ENCODE measurements at regions not wholly inside any gene's neighbourhood (a gene's known extent, or its start where the extent isn't known, plus 50 kb on each side); places are given as distances from the start of the nearest gene placed in this dataset.

DNA sequence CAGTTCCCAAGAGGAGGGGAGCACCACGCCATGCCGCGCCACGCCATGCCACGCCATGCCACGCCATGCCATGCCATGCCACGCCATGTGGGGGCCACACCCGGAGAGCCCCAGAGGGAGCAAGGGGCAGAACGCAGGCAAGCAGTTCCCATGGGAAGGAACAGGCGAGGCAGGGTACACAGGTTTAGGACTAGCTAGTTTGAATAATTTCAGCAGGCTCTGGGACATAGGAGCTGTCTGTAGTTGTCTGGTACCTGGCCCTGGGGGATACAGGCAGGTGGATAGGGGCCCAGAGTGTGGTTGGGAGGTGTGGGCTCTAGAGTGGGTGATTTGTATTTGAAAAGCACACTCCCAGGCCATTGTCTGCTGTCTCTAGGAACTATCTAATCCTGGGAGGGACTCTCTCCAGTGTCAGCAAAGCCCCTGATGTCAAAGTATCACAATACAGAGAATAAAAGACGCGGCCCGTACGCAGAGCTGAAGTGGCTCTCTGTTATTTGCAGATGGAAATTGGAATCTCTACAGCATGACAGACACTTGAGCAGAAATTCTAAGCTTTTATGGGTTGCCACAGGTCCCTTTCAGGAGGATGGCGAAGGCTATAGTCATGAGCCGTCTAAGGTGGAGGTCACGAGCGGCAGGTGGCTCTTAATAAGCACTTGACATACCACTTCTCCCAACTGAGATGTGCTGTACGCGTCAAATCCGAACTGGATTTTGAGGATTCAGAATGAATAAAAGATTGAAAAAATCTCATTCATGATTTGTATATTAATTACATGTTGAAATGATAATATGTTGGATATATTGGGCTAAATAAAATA, 220.8 kb upstream of the TNRC6C start:
- H3K79me2 ChIP-seq (ENCODE audit: insufficient read depth, low read length) = no peaks in the 10 kb centered on the region
- no TSS peak for BruUV-seq (replicated peaks)
- DNase-seq (ENCODE audit: low spot score) (no peak), ATAC-seq (no peak), FAIRE-seq (no peak)
- ChIA-PET CTCF (ENCODE audit: low intra/inter-chr PET ratio, low total read pairs) (no interaction called here), POLR2A (no interaction called here)
- no peak overlapping the region for H3K9ac ChIP-seq (ENCODE audit: insufficient read depth, low read depth, low read length)
- H3K4me2 ChIP-seq (ENCODE audit: low read depth, low read length) = no peak overlapping the region
- H2AFZ ChIP-seq (ENCODE audit: low read length) = no peak overlapping the region
- in situ Hi-C loops (cut with HindIII; ENCODE audit: extremely low pct_ligation_motif_present, low pct_unique_long_range_greater_than_20kb) (no loop called here), intact Hi-C loops (cut with micrococcal nuclease; ENCODE audit: unreplicated experiment) (no loop called here)
- no peak overlapping the region for H3K27ac ChIP-seq (ENCODE audit: extremely low read length, insufficient read depth, low read length)
- H3K4me1 ChIP-seq (ENCODE audit: insufficient read depth, low read length) = 0 out of 2 replicates have a peak, but pooled peaks cover 5% of the 10 kb centered on the region
- H3K36me3 ChIP-seq (replicated peaks in 1 of 2; ENCODE audit: control insufficient read depth in 1 of 2, insufficient read depth in 2 of 2, low read length in 2 of 2) = no peaks in the 10 kb centered on the region
- H3K27me3 ChIP-seq (ENCODE audit: control insufficient read depth in 1 of 2, insufficient read depth in 2 of 2, low read length in 2 of 2) = peaks cover 4 to 76% of the 10 kb centered on the region in 2 experiments
- WGBS (ENCODE audit: low lambda C conversion rate) = 50% methylated on average over 21 of the region's 21 CpGs
- H4K20me1 ChIP-seq (ENCODE audit: insufficient read depth, low read length) = no peaks in the 10 kb centered on the region
- no peak overlapping the region for H3K4me3 ChIP-seq (replicated peaks in 1 of 3; ENCODE audit: insufficient read depth in 1 of 3, low read depth in 2 of 3, low read length in 3 of 3)
- TF ChIP-seq, protein P1, sequence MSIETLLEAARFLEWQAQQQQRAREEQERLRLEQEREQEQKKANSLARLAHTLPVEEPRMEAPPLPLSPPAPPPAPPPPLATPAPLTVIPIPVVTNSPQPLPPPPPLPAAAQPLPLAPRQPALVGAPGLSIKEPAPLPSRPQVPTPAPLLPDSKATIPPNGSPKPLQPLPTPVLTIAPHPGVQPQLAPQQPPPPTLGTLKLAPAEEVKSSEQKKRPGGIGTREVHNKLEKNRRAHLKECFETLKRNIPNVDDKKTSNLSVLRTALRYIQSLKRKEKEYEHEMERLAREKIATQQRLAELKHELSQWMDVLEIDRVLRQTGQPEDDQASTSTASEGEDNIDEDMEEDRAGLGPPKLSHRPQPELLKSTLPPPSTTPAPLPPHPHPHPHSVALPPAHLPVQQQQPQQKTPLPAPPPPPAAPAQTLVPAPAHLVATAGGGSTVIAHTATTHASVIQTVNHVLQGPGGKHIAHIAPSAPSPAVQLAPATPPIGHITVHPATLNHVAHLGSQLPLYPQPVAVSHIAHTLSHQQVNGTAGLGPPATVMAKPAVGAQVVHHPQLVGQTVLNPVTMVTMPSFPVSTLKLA (IDR thresholded peaks at IDR 0.05) = no peak
- no peak for TF ChIP-seq ARNTL (CRISPR knock-in tag; IDR thresholded peaks at IDR 0.05)
- TF ChIP-seq, protein P2, sequence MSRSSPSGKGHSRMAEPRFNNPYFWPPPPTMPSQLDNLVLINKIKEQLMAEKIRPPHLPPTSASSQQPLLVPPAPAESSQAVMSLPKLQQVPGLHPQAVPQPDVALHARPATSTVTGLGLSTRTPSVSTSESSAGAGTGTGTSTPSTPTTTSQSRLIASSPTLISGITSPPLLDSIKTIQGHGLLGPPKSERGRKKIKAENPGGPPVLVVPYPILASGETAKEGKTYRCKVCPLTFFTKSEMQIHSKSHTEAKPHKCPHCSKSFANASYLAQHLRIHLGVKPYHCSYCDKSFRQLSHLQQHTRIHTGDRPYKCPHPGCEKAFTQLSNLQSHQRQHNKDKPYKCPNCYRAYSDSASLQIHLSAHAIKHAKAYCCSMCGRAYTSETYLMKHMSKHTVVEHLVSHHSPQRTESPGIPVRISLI (CRISPR knock-in tag; IDR thresholded peaks at IDR 0.05; ENCODE audit: borderline replicate concordance) = no peak
- no peak for TF ChIP-seq ZNF605 (CRISPR knock-in tag; IDR thresholded peaks at IDR 0.05)
- TF ChIP-seq SMYD3 (CRISPR knock-in tag; IDR thresholded peaks at IDR 0.05) = no peak
- TF ChIP-seq MBD4 (IDR thresholded peaks at IDR 0.05; ENCODE audit: borderline replicate concordance, low read length) = no peak
- TF ChIP-seq ZKSCAN5 (CRISPR knock-in tag; IDR thresholded peaks at IDR 0.05) = no peak
- TF ChIP-seq ZNF567 (CRISPR knock-in tag; IDR thresholded peaks at IDR 0.05; ENCODE audit: borderline replicate concordance) = no peak
- no peak for TF ChIP-seq ZNF562 (CRISPR knock-in tag; IDR thresholded peaks at IDR 0.05; ENCODE audit: borderline replicate concordance)
- TF ChIP-seq TAF1 (CRISPR knock-in tag; IDR thresholded peaks at IDR 0.05) = no peak
- TF ChIP-seq U2AF2 (IDR thresholded peaks at IDR 0.05; ENCODE audit: low read depth, low read length) = no peak
- no peak for TF ChIP-seq MEIS1 (CRISPR knock-in tag; IDR thresholded peaks at IDR 0.05; ENCODE audit: borderline replicate concordance)
- TF ChIP-seq KDM4B (CRISPR knock-in tag; IDR thresholded peaks at IDR 0.05) = no peak
- TF ChIP-seq, protein P3, sequence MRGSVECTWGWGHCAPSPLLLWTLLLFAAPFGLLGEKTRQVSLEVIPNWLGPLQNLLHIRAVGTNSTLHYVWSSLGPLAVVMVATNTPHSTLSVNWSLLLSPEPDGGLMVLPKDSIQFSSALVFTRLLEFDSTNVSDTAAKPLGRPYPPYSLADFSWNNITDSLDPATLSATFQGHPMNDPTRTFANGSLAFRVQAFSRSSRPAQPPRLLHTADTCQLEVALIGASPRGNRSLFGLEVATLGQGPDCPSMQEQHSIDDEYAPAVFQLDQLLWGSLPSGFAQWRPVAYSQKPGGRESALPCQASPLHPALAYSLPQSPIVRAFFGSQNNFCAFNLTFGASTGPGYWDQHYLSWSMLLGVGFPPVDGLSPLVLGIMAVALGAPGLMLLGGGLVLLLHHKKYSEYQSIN (CRISPR knock-in tag; IDR thresholded peaks at IDR 0.05; ENCODE audit: borderline replicate concordance) = no peak
- TF ChIP-seq, protein P4, sequence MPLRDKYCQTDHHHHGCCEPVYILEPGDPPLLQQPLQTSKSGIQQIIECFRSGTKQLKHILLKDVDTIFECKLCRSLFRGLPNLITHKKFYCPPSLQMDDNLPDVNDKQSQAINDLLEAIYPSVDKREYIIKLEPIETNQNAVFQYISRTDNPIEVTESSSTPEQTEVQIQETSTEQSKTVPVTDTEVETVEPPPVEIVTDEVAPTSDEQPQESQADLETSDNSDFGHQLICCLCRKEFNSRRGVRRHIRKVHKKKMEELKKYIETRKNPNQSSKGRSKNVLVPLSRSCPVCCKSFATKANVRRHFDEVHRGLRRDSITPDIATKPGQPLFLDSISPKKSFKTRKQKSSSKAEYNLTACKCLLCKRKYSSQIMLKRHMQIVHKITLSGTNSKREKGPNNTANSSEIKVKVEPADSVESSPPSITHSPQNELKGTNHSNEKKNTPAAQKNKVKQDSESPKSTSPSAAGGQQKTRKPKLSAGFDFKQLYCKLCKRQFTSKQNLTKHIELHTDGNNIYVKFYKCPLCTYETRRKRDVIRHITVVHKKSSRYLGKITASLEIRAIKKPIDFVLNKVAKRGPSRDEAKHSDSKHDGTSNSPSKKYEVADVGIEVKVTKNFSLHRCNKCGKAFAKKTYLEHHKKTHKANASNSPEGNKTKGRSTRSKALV (CRISPR knock-in tag; IDR thresholded peaks at IDR 0.05) = no peak
- no peak for TF ChIP-seq ARNT2 (CRISPR knock-in tag; IDR thresholded peaks at IDR 0.05; ENCODE audit: low read depth)
- H3K9me3 ChIP-seq (ENCODE audit: low read length) = no peaks in the 10 kb centered on the region

Measured in HepG2 (cell line).